NCI-H2029 treated with DMSO at 0.1 percent for 48 hours (cell line): ENCODE measurements at regions not wholly inside any gene's neighbourhood (a gene's known extent, or its start where the extent isn't known, plus 50 kb on each side); places are given as distances from the start of the nearest gene placed in this dataset.
"Not testable (repeated sequence)": the region's sequence is repeated elsewhere in the genome, so short reads cannot be mapped to it uniquely, and the experiment has no call there.

ENCODE experiments used
- DNase-seq: peaks from one replicate; lab custom pipeline; 2025; lab: John Stamatoyannopoulos, UW

DNA sequence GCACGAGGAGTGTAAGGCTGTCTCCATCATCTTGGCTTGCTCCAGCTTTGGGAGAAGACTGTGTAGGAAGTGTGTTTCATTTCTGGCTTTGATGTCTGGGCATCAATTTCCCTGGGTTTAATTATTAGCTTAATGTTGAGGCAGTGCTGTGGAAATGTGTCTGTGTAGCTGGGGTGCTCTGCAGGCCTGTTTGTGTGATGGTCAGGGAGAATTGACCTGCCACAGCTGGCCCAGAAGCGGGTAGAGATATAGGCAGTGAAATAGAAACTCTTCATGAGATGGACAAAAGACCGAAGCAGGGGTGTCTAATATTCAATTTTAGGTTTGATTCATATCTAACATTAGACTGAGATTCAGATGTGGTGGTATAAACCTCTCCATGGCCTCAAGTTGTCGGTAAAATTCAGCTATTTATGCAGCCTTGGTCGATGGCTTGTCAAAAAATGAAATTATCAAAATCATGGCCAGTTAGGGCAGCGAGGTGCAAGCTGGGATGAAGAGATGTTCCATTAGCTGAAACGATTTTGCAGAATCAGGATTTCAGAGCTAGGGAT, 95.3 kb upstream of the SNX9 start:
- DNase-seq = no peak

DNA sequence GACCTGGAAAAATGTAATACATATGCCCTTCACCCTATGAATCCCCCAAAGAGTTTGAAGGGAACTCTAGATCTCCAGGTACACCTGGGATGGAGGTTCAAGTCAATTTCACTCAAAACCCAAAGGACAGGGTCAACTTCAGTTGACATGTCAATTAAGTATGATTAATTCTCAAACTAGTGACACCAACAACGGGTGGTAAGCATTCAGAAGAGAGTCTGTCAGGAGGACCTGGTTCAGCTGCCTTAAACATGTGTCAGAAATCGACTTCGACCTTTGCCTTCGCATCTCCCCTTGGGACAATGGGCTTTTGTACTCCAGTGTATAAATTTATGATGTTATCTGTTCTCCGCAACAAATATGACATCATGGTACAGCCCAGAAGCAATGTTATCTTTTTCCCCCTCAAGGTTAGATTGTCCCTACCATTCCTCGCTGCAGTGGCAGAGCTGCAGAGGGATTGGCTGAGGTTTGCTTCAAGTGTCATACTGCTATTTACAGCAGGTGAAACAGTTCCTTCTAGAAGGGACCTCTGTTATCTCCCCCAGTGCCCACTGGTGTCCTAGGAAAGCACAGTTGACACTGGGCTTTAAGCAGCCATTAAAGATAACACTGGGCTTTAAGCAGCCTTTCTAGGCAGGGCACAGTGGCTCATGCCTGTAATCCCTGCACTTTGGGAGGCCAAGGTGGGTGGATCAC, 94.7 kb upstream of the SNX9 start:
- no peak for DNase-seq

DNA sequence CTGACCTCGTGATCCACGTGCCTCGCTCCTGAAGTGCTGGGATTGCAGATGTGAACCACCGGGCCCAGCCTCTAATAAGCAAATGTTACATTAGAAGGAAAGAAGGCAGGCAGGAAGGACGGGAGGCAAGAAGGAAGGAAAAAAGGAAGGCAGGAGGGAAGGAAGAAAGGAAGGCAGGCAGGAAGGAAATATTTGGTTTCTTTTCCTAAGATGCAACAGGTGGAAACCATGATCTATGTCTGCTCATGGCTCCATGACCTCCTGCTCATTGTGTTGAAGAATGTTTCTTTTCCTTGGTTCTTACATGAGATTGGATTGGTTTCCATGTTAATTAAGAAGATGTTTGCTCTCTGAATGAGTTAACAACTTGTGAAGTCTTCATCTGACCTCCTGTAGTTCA, 91.8 kb upstream of the SNX9 start:
- no peak for DNase-seq

GRCh38 chr6:157732007-157732406, 91.0 kb upstream of the SNX9 start:
- no peak for DNase-seq

DNA sequence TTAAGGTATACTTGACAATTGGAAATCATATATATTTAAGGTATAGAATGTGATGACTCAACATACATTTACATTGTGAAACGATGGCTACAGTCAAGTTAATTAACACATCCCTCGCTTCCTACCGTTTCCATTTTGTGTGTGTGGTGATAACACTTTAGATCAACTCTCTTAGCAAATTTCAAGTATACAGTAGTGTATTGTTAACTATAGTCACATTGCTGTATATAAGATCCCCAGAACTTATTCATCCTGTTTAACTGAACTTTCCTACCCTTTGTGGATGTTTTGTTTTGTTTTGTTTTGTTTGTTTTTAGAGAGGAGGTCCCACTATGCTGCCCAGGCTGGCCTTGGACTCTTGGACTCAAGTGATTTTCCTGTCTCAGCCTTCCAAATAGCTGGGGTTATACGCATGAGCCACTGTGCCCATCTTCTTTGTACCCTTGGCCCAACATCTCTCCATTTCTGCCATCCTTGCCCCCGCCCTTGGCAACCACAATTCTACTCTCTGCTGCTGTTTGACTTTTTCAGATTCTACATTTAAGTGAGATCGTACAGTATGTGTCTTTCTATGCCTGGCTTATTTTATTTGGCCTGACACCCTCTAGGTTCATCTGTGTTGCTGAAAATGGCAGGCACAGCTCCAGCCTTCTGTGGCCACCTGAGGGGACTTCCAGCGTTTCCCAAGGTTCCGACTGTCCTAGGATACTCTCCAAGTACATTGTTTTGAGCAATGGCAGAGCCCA, 90.5 kb upstream of the SNX9 start:
- no peak for DNase-seq

GRCh38 chr6:157736555-157736954, 86.5 kb upstream of the SNX9 start:
- not testable (repeated sequence) for DNase-seq

- DNase-seq = no peak
Observed at GRCh38 chr6:157741321-157741947, 81.6 kb upstream of the SNX9 start.

- no peak for DNase-seq
Observed at GRCh38 chr6:157741948-157742556, 81.0 kb upstream of the SNX9 start.

DNA sequence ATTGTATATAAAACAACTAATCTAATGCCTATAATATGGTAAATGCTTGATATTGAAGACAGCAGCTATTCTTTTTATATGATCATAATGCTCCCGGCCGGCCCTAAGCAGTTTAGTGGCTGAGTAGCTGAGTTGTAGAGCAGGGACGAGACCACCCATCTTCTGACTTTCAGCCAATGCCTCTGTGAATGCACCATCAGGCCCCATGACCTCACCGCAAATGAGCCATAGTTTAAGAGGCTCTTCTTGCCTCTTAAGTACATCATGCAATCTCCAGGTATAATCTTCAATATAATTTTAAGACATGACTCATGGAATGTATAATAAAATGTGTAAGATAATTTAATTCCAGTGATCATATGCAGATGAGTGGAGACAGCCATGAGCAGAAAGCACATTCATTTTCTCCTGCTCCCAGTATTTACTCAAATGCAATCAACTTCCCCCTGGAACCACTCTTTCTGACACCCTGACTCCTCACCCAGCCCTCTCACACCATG, 78.9 kb upstream of the SNX9 start:
- DNase-seq = no peak

DNA sequence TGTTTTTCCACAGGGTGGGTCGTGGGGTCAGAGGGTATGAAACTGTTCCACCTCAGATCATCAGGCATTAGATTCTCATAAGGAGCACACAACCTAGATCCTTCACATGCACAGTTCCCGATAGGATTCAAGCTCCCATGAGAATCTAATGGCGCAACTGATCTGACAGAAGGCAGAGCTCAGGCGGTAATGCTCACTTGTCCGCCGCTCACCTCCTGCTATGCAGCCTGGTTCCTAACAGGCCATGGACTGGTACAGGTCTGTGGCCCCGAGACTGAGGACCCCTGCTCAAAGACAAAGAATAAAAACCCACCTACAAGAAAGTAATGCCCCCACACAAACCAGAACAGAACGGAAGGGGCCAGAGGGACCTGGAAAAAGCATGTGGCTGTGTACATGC, 76.1 kb upstream of the SNX9 start:
- DNase-seq = no peak

DNA sequence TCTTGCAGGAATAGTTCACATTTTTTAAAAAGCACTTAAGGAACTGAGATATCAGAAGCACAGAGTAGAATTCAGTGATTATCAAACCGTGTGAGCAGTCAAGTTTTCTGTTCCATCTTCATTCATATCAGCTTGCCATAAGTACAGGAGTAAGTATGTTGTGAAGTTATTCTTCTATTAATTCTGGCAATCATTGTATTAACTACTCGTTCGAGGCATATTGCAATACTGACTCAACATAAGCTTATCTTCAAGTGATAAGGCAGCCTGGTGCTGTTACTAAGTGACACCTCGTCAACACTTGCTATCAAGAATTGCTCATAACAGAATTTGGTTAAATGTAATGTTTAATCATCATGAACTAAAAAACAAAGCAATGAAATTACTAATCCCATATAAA, 75.7 kb upstream of the SNX9 start:
- no peak for DNase-seq

GRCh38 chr6:157748839-157749571, 74.0 kb upstream of the SNX9 start:
- no peak for DNase-seq

DNA sequence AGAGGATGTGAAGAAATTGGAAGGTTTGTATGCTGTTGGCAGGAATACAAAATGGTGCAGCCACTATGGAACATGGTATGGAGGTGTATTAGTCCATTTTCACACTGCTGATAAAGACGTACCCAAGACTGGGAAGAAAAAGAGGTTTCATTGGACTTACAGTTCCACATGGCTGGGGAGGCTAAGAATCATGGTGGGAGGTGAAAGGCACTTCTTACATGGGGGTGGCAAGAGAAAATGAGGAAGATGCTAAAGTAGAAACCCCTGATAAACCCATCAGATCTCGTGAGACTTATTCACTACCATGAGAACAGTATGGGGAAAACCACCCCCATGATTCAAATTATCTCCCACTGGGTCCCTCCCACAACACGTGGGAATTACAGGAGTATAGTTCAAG, 72.1 kb upstream of the SNX9 start:
- not testable (repeated sequence) for DNase-seq

GRCh38 chr6:157751547-157752200, 71.4 kb upstream of the SNX9 start:
- DNase-seq = no peak

DNA sequence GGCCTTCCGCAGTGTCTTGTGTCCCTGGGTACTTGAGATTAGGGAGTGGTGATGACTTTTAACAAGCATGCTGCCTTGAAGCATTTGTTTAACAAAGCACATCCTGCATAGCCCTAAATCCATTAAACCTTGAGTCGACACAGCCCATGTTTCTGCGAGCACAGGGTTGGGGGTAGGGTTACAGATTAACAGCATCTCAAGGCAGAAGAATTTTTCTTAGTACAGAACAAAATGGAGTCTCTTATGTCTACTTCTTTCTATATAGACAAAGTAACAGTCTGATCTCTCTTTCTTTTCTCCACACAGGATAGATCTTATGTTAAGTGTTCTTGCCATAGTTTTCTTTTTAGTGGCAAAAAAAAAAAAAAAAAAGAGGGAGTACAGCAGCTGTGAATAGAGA, 70.2 kb upstream of the SNX9 start:
- DNase-seq = not testable (repeated sequence)

DNA sequence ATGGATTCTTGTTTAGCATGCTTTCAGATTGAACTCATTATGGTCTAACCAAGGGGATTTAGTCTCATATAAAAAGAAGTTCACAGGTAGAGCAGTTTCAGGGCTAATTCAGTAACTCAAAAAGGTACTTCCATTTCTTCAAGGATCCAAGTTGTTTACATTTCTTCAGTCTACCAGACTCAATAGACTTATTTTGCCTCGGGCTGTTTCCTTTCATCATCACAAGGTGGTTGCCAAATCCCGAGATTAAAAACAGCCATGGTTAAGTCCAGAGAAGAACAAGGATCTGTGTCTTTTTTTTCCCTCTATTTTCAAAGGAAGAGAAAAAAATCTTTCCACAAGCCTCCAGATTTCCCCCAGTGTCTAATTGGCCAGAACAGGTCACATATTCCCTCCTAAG, 69.8 kb upstream of the SNX9 start:
- no peak for DNase-seq

DNA sequence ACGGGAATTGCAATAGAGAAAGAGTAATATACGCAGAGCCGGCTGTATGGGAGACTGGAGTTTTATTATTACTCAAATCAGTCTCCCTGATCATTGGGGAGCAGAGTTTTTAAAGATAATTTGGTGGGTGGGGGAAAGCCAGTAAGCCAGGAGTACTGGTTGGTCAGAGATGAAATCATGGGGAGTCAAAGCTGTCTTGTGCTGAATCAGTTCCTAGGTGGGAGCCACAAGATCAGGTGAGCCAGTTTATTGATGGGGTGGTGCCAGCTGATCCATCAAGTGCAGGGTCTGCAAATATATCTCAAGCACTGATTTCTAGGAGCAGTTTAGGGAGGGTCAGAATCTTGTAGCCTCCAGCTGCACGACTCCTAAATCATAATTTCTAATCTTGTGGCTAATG, 69.2 kb upstream of the SNX9 start:
- DNase-seq = not testable (repeated sequence)

DNA sequence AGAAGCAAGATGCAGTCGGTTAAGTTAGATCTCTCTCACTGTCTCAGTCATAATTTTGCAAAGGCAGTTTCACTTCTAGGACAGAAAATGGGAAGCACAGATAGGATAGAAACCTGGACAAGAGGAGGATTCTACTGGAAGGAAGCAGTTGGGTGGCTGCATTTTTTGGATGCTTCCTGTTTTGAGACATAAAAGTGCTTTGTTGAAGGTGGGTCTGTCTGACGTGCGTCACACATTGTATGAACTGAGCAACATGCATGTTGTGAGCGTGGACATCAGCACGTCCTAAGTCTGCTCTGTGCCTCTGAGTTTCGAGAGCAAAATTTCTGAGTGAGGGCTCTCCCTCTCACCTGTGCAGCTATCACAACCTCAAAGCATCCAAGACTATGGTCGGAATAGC, 68.7 kb upstream of the SNX9 start:
- DNase-seq = no peak

DNA sequence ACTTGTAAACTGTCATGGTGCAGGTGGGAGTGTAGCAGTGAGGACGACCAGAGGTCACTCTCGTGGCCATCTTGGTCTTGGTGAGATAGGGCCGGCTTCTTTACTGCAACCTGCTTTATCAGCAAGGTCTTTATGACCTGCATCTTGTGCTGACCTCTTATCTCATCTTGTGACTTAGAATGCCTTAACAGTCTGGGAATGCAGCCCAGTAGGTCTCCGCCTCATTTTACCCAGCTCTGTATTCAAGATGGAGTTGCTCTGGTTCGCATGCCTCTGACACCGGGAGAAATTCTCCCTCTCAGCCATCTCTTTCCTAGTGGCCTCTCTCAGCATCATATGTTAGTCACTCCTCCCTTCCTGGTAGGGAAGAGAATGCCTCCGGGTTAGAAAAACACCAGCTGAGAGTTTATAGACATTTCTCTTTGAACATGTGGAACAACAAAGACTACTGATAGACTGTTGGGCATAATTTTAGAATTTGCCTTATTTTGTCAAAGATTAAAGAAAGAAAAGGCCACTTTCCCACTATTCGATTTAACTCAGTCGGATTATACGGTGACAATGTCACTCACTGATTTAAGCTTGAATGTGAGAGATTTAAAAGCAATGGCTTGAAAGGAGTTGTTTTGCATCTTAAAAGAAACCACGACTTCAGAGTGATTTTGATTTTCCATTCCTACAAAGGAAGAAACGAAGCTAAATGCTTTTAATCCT, 67.9 kb upstream of the SNX9 start:
- DNase-seq = no peak

DNA sequence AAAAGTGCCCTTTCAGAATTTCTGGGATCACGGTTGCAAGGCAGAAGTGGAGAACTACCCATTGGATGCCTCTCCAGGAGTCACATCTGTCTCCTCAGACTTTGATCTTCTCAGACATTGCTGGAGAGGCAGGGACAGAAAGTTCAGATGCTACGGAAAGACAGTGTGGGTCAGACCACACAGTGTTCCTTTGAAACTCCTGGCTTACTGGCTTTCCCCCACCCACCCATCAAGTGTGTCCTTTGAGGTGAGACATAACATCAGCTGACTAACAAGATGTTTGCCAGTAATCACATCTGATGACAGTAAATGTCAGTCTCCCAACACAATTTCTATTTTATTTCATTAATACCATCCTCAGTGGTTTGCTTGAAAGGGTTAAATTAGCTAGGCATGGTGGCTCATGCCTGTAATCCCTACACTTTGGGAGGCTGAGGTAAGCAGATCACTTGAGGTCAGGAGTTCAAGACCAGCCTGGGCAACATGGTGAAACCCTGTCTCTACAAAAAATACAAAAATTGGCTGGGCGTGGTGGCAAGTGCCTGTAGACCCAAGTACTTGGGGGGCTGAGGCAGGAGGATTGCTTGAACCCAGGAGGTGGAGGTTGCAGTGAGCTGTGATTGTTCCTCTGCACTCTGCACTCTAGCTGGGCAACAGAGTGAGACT, 67.2 kb upstream of the SNX9 start:
- DNase-seq = no peak
